Activated T-helper 1 cell treated with Interleukin-2 at 50 U/mL for 16 hours (primary cell): ENCODE measurements at regions not wholly inside any gene's neighbourhood (a gene's known extent, or its start where the extent isn't known, plus 50 kb on each side); places are given as distances from the start of the nearest gene placed in this dataset.

Experiments
- DNase-seq: peaks from one replicate; pipeline ENCODE4 v3.0.0-alpha.2; 2020; ENCODE audit warnings: low read depth

DNA sequence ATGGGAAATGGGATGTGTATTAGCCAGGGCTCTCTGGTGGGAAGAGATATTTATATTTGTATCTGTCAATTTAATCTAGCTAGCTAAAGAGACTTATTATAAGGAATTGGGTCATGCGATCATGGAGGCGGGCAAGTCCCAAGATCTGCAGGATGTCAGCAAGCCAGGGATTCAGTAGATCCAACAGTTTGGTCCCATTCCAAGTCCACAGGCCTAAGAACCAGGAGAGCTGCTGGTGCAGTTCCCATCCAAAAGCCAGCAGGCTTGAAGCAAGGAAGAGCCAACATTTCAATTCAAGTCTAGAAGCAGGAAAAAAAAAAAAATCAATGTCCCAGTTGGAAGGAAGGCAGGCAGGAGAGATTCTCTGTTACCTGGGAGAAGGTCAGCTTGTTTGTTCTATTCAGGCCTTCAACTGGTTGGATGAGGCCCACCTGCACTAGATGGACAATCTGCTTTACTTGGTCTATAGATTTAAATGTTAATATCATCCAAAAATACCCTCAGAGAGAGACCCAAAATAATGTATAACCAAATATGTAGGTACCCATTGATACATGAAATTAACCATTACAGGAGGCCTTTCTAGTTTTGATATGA is 60.7 kb upstream of the BCAT1 start:
- DNase-seq = no peak

DNA sequence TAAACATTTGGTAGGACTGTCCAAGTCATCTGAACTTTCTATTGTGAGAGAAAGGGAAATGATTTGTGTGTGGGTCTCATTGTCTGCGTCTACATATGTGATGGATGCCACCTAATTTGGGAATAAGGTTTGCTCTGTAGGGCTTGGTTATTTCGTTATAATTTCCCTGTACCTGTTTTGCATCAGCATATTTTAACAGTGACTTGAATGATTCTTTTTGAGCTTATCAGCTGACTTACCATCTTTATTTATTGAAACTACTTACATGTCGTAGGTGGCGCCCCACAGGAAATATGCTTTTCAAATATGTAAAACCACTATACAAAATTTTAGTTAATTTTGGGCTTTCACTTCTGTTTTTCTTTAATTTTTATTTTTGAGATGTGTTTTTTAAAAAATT is 56.5 kb upstream of the BCAT1 start:
- no peak for DNase-seq

DNA sequence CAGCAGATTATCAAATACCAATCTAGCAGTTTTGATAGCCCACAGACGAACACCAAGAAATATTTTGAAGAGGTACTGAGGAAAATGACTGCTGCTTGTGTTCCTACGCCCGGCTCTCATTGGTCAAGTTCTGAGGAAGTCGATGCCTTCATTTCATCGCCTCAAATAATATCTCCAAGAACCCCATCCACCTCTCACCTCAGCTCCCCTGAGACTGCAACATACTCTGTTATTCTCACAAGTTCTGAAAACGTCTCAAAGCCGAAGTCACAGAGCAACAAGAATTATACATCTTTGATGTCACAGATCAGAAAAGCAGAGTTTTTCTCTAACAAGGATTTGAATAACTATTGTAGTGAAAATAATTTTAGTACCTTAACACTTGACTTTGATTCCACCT is 55.5 kb upstream of the BCAT1 start:
- DNase-seq = no peak

DNA sequence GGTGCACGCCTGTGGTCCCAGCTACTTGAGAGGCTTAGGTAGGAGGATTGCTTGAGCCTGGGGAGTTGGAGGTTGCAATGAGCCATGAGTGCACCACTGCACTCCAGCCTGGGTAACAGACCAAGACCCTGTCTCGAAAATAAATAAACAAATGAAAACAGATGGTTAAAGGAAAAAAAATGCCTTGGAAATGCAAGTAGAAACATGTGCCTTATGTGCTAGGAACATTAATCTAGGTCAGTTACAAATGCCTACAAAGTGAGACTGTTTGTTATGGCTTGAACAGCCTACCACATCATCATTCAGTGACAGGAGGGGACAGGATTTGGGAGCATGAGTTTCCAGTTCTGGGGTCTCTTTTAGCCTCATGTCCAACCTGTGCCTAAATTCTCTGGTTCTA is 52.4 kb upstream of the BCAT1 start:
- DNase-seq = no peak
